DND-41 (cell line): ENCODE measurements at regions not wholly inside any gene's neighbourhood (a gene's known extent, or its start where the extent isn't known, plus 50 kb on each side); places are given as distances from the start of the nearest gene placed in this dataset.

Experiments
- ATAC-seq: fragments of 200-7000 bp; cut with Tn5 transposase; 3 replicates; pipeline ENCODE4 v1.9.1; 2021; ENCODE audit warnings: low read depth; ENCODE audit not compliant: insufficient read depth
- DNase-seq: peaks from one replicate; pipeline ENCODE4 v3.0.0-alpha.2; 2020
- H2AFZ ChIP-seq: 2 replicates; pipeline ENCODE4 v1.6.0; 2012; ENCODE audit warnings: low read depth, low read length
- H3K27ac ChIP-seq: 2 replicates; pipeline ENCODE4 v1.5.1; 2012; ENCODE audit warnings: low read length, inconsistent platforms
- H3K27me3 ChIP-seq: fragments of 200-600 bp; sonication (generic); 2 replicates; pipeline ENCODE4 v1.6.0; 2012; ENCODE audit warnings: low read length, mild to moderate bottlenecking, inconsistent platforms; ENCODE audit not compliant: insufficient read depth, poor library complexity
- H3K36me3 ChIP-seq: 2 replicates; pipeline ENCODE4 v1.5.1; 2012; ENCODE audit warnings: low read length, inconsistent platforms; ENCODE audit not compliant: insufficient read depth
- H3K4me1 ChIP-seq: 2 replicates; pipeline ENCODE4 v1.5.1; 2012; ENCODE audit warnings: mild to moderate bottlenecking, low read length; ENCODE audit not compliant: insufficient read depth
- H3K4me2 ChIP-seq: 2 replicates; pipeline ENCODE4 v1.6.0; 2012; ENCODE audit warnings: mild to moderate bottlenecking, moderate library complexity, low read length, inconsistent platforms; ENCODE audit not compliant: insufficient read depth
- H3K4me3 ChIP-seq, 2 experiments: fragments of 200-600 bp in 1 of 2; shearing (Covaris generic) in 1 of 2; 2 replicates each; pipeline ENCODE4 v1.5.1; 2012 to 2016; ENCODE audit warnings: inconsistent platforms in 2 of 2, low read length in 2 of 2, mild to moderate bottlenecking in 2 of 2, low read depth in 1 of 2, moderate library complexity in 1 of 2
- H3K79me2 ChIP-seq: 2 replicates; pipeline ENCODE4 v1.6.0; 2012; ENCODE audit warnings: low read length, inconsistent platforms; ENCODE audit not compliant: insufficient read depth
- H3K9ac ChIP-seq: 2 replicates; pipeline ENCODE4 v1.6.0; 2012; ENCODE audit warnings: low read depth, mild to moderate bottlenecking, inconsistent platforms, low read length, moderate library complexity
- H3K9me3 ChIP-seq: 2 replicates; pipeline ENCODE4 v1.5.1; 2012; ENCODE audit warnings: low read length, moderate library complexity, mild to moderate bottlenecking, inconsistent platforms; ENCODE audit not compliant: insufficient read depth, severe bottlenecking
- H4K20me1 ChIP-seq: 2 replicates; pipeline ENCODE4 v1.6.0; 2012; ENCODE audit warnings: low read length; ENCODE audit not compliant: insufficient read depth
- EZH2 ChIP-seq: IDR thresholded peaks from 3 replicates; pipeline ENCODE4 v1.6.1; 2012; ENCODE audit warnings: borderline replicate concordance, low read depth, mild to moderate bottlenecking, moderate library complexity, low read length, inconsistent platforms; ENCODE audit not compliant: severe bottlenecking
- TF ChIP-seq, protein P1 (sequence below): IDR thresholded peaks from 2 replicates; pipeline ENCODE4 v1.5.1; 2012; ENCODE audit warnings: borderline replicate concordance, low read length, moderate library complexity, mild to moderate bottlenecking; ENCODE audit not compliant: poor library complexity, severe bottlenecking; ENCODE audit errors: extremely low read depth

DNA sequence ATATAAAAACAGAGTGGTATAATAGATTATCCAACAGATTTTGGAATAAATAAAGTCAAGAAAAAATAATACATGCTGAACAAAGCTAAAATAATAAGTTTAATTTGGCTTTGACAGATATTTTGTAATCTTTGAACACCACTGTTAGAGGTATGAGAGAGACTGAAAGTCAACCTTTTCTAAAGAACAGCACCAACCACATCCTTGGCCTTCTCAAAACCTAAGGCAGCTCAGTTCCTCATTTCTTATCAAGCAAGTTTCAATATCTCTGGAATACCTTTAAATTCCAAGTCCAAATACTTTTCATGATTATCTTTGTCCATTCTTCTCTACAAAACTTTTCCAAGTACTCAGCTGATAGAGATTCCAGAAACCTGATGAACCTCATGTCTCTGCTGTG lies 1603.8 kb downstream of the CDH8 start:
- Histone ChIP-seq H4K20me1 (no peaks in the 10 kb centered on the region), H3K27me3 (no peaks in the 10 kb centered on the region), H3K36me3 (no peaks in the 10 kb centered on the region), H3K27ac (no peak overlapping the region), H3K9me3 (no peaks in the 10 kb centered on the region), H3K4me3 (no peak overlapping the region), H3K4me2 (no peak overlapping the region), H3K4me1 (no peaks in the 10 kb centered on the region), H2AFZ (no peak overlapping the region), H3K79me2 (no peaks in the 10 kb centered on the region), H3K9ac (no peak overlapping the region)
- no peak for DNase-seq
- no peak for ATAC-seq
- TF ChIP-seq EZH2 = no peak
- TF ChIP-seq, protein P1, sequence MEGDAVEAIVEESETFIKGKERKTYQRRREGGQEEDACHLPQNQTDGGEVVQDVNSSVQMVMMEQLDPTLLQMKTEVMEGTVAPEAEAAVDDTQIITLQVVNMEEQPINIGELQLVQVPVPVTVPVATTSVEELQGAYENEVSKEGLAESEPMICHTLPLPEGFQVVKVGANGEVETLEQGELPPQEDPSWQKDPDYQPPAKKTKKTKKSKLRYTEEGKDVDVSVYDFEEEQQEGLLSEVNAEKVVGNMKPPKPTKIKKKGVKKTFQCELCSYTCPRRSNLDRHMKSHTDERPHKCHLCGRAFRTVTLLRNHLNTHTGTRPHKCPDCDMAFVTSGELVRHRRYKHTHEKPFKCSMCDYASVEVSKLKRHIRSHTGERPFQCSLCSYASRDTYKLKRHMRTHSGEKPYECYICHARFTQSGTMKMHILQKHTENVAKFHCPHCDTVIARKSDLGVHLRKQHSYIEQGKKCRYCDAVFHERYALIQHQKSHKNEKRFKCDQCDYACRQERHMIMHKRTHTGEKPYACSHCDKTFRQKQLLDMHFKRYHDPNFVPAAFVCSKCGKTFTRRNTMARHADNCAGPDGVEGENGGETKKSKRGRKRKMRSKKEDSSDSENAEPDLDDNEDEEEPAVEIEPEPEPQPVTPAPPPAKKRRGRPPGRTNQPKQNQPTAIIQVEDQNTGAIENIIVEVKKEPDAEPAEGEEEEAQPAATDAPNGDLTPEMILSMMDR = no peak

DNA sequence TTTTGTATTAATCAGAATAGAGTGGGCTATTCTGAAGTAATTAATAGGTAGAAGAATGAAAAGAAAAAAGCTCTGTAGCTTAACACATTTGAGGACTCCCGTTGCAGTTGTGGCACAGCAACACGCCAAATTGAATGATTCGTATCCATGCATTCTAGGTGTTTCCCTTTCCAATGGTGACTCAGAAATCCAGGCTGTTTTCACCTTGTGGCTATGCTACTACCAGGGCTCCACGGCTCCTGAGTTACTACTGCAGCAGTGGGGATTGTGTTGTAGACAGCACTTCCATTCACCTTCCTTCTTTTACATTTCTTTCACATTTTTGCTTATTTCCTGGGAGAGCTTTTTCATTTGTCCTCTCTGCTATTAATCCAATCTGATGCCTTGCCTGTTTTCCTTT lies 1616.4 kb downstream of the CDH8 start:
- DNase-seq = no peak
- no peak for TF ChIP-seq EZH2
- TF ChIP-seq, protein P1 = no peak
- ATAC-seq = no peak

DNA sequence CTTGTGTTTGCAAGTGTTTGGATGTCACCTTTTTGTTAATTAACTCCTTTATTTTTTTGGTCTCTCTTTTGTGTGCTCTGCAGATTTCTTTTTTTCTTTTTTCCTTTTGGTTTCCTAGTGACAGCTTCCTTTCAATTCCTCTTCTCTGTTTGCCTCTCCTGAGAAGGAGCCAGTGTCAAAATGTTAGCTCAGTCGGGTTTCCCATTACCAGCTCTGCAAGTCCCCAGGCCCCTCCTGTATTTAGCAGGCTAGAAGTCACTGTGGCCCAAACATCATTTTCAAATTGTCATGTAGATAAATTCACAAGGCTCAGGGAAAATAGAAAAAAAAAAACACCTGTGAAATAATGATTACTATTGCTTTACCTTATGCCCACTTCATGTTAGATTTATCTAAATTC lies 1621.6 kb downstream of the CDH8 start:
- TF ChIP-seq, protein P1 = no peak
- TF ChIP-seq EZH2 = no peak
- H3K4me2 ChIP-seq = no peak overlapping the region
- no peak overlapping the region for H3K4me3 ChIP-seq
- H3K79me2 ChIP-seq = no peaks in the 10 kb centered on the region
- H3K9me3 ChIP-seq = no peaks in the 10 kb centered on the region
- H3K27me3 ChIP-seq = no peaks in the 10 kb centered on the region
- no peak overlapping the region for H2AFZ ChIP-seq
- no peaks in the 10 kb centered on the region for H3K36me3 ChIP-seq
- no peaks in the 10 kb centered on the region for H4K20me1 ChIP-seq
- H3K27ac ChIP-seq = no peak overlapping the region
- H3K4me1 ChIP-seq = no peaks in the 10 kb centered on the region
- H3K9ac ChIP-seq = no peak overlapping the region
- DNase-seq (no peak), ATAC-seq (no peak)

More for the DNA sequence above, 1616.4 kb downstream of the CDH8 start:
- H3K4me1 ChIP-seq = no peaks in the 10 kb centered on the region
- no peaks in the 10 kb centered on the region for H3K9me3 ChIP-seq
- no peak overlapping the region for H3K27ac ChIP-seq
- H3K36me3 ChIP-seq = no peaks in the 10 kb centered on the region
- no peaks in the 10 kb centered on the region for H3K79me2 ChIP-seq
- no peak overlapping the region for H2AFZ ChIP-seq
- no peaks in the 10 kb centered on the region for H4K20me1 ChIP-seq
- no peak overlapping the region for H3K4me2 ChIP-seq
- no peak overlapping the region for H3K9ac ChIP-seq
- H3K4me3 ChIP-seq = no peak overlapping the region
- H3K27me3 ChIP-seq = no peaks in the 10 kb centered on the region

DNA sequence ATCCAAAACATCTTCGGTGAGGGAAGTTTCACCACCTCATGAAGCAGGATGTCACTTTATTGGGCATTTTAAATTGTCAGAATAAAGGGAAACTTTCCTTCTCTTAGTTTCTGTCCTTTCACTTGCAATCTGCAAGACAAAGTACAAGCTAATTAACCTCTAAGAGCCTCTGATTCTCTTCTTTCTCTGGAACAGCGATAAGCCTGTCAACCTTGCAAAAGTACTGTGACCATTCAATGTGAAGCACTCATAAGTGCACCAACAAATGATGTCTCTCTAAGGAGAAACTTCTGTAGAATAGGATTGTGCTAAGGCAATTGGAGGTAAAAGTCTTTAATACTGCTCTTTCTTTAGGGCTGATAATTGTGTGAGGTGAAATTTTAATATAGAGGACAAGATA lies 1622.3 kb downstream of the CDH8 start:
- Histone ChIP-seq H2AFZ (no peak overlapping the region), H3K36me3 (no peaks in the 10 kb centered on the region), H3K27ac (no peak overlapping the region), H3K4me3 (no peak overlapping the region), H3K79me2 (no peaks in the 10 kb centered on the region), H3K9ac (no peak overlapping the region), H3K4me1 (no peaks in the 10 kb centered on the region), H3K27me3 (no peaks in the 10 kb centered on the region), H3K4me2 (no peak overlapping the region), H3K9me3 (no peaks in the 10 kb centered on the region), H4K20me1 (no peaks in the 10 kb centered on the region)
- ATAC-seq (no peak), DNase-seq (no peak)
- TF ChIP-seq, protein P1 = no peak
- no peak for TF ChIP-seq EZH2
